WTC11 (cell line): ENCODE measurements at regions not wholly inside any gene's neighbourhood (a gene's known extent, or its start where the extent isn't known, plus 50 kb on each side); places are given as distances from the start of the nearest gene placed in this dataset.

Experiments used
- ATAC-seq: fragments of 200-7000 bp; cut with Tn5 transposase; 2 replicates; pipeline ENCODE4 v1.10.0; 2021; ENCODE audit warnings: mild to moderate bottlenecking, moderate library complexity
- CTCF ChIA-PET: fragments of 300-600 bp; sonication (Branson Sonifier 250); formaldehyde crosslinking; loops from one replicate; lab custom pipeline; 2021; ENCODE audit warnings: antibody characterized with exemption; lab: Charles Lee
- POLR2A ChIA-PET: fragments of 350-600 bp; sonication (Branson Sonifier 250); formaldehyde crosslinking; loops from one replicate; lab custom pipeline; 2021; ENCODE audit warnings: antibody characterized with exemption; lab: Charles Lee
- DNase-seq: peaks from one replicate; pipeline ENCODE4 v3.0.0; 2021; ENCODE audit warnings: low spot score
- H3K27ac Mint-ChIP-seq: 2 replicates; pipeline ENCODE4 v1.8.0; 2021; ENCODE audit warnings: mixed read lengths
- H3K27me3 Mint-ChIP-seq: 2 replicates; pipeline ENCODE4 v1.8.0; 2021; ENCODE audit warnings: low read depth, mild to moderate bottlenecking, moderate library complexity, mixed read lengths
- H3K36me3 Mint-ChIP-seq: 2 replicates; pipeline ENCODE4 v1.8.0; 2021; ENCODE audit warnings: mixed read lengths
- H3K4me1 Mint-ChIP-seq: 2 replicates; pipeline ENCODE4 v1.8.0; 2022; ENCODE audit warnings: mixed read lengths
- H3K4me3 Mint-ChIP-seq: 2 replicates; pipeline ENCODE4 v1.8.0; 2021; ENCODE audit warnings: mild to moderate bottlenecking, moderate library complexity, mixed read lengths
- H3K9me3 Mint-ChIP-seq: 2 replicates; pipeline ENCODE4 v1.8.0; 2021; ENCODE audit warnings: mixed read lengths
- ATF1 ChIP-seq: sonication (generic); formaldehyde crosslinking; IDR thresholded peaks from 2 replicates; pipeline ENCODE4 v1.8.1; 2023; ENCODE audit warnings: mild to moderate bottlenecking, moderate library complexity, missing genetic modification reagents
- ELF4 ChIP-seq: sonication (generic); formaldehyde crosslinking; IDR thresholded peaks from 2 replicates; pipeline ENCODE4 v1.8.1; 2022; ENCODE audit warnings: low read depth, mild to moderate bottlenecking, moderate library complexity, missing genetic modification reagents
- ERG ChIP-seq: fragments of 250-450 bp; sonication (Bioruptor Pico); IDR thresholded peaks from 2 replicates; pipeline ENCODE4 v1.8.0; 2021; ENCODE audit warnings: mild to moderate bottlenecking
- ESRRA ChIP-seq: sonication (generic); formaldehyde crosslinking; IDR thresholded peaks from 2 replicates; pipeline ENCODE4 v1.8.1; 2022; ENCODE audit warnings: mild to moderate bottlenecking, missing genetic modification reagents, borderline replicate concordance
- HMGA2 ChIP-seq: fragments of 250-450 bp; sonication (Bioruptor Pico); IDR thresholded peaks from 2 replicates; pipeline ENCODE4 v1.4.0; 2021; ENCODE audit warnings: mild to moderate bottlenecking, moderate library complexity
- MYBL2 ChIP-seq: sonication (generic); formaldehyde crosslinking; IDR thresholded peaks from 2 replicates; pipeline ENCODE4 v1.8.1; 2023; ENCODE audit warnings: mild to moderate bottlenecking, moderate library complexity, missing genetic modification reagents
- NR3C1 ChIP-seq: sonication (generic); formaldehyde crosslinking; conservative IDR thresholded peaks from 2 replicates; pipeline ENCODE4 v1.8.1; 2023; ENCODE audit warnings: low read depth, mild to moderate bottlenecking, missing genetic modification reagents
- PREB ChIP-seq: sonication (generic); formaldehyde crosslinking; IDR thresholded peaks from 2 replicates; pipeline ENCODE4 v1.8.1; 2022; ENCODE audit warnings: mild to moderate bottlenecking, missing genetic modification reagents, moderate library complexity, borderline replicate concordance
- PRRX2 ChIP-seq: fragments of 250-450 bp; sonication (Bioruptor Pico); IDR thresholded peaks from 2 replicates; pipeline ENCODE4 v1.8.0; 2021; ENCODE audit warnings: mild to moderate bottlenecking
- RORB ChIP-seq: fragments of 250-450 bp; sonication (Bioruptor Pico); IDR thresholded peaks from 2 replicates; pipeline ENCODE4 v1.9.0; 2021; ENCODE audit warnings: mild to moderate bottlenecking
- SMAD4 ChIP-seq: sonication (generic); formaldehyde crosslinking; IDR thresholded peaks from 2 replicates; pipeline ENCODE4 v1.8.0; 2022; ENCODE audit warnings: mild to moderate bottlenecking, missing genetic modification reagents
- TEAD4 ChIP-seq: sonication (generic); formaldehyde crosslinking; IDR thresholded peaks from 2 replicates; pipeline ENCODE4 v1.8.0; 2022; ENCODE audit warnings: mild to moderate bottlenecking, missing genetic modification reagents
- ZNF121 ChIP-seq: sonication (generic); formaldehyde crosslinking; IDR thresholded peaks from 2 replicates; pipeline ENCODE4 v1.8.0; 2023; ENCODE audit warnings: missing genetic modification reagents
- ZNF263 ChIP-seq: sonication (generic); formaldehyde crosslinking; IDR thresholded peaks from 2 replicates; pipeline ENCODE4 v1.8.1; 2022; ENCODE audit warnings: low read depth, mild to moderate bottlenecking, moderate library complexity, missing genetic modification reagents
- TF ChIP-seq, protein P1 (sequence below): sonication (generic); formaldehyde crosslinking; IDR thresholded peaks from 2 replicates; pipeline ENCODE4 v1.8.1; 2023; ENCODE audit warnings: mild to moderate bottlenecking, missing genetic modification reagents, borderline replicate concordance
- TF ChIP-seq, protein P2 (sequence below): fragments of 250-450 bp; sonication (Bioruptor Pico); IDR thresholded peaks from 2 replicates; pipeline ENCODE4 v1.9.0; 2021; ENCODE audit warnings: mild to moderate bottlenecking, borderline replicate concordance
- TF ChIP-seq, protein P3 (sequence below): sonication (generic); formaldehyde crosslinking; IDR thresholded peaks from 2 replicates; pipeline ENCODE4 v1.8.0; 2023; ENCODE audit warnings: missing genetic modification reagents, mild to moderate bottlenecking, borderline replicate concordance
- TF ChIP-seq, protein P4 (sequence below): sonication (generic); formaldehyde crosslinking; conservative IDR thresholded peaks from 2 replicates; pipeline ENCODE4 v1.8.1; 2022; ENCODE audit warnings: mild to moderate bottlenecking, missing genetic modification reagents
- TF ChIP-seq, protein P5 (sequence below): sonication (generic); formaldehyde crosslinking; IDR thresholded peaks from 2 replicates; pipeline ENCODE4 v1.8.1; 2022; ENCODE audit warnings: mild to moderate bottlenecking, moderate library complexity, missing genetic modification reagents

- no peak for TF ChIP-seq SMAD4 (CRISPR knock-in tag)
- TF ChIP-seq RORB (CRISPR knock-in tag) = no peak
- TF ChIP-seq ZNF263 (CRISPR knock-in tag) = no peak
- TF ChIP-seq, protein P1, sequence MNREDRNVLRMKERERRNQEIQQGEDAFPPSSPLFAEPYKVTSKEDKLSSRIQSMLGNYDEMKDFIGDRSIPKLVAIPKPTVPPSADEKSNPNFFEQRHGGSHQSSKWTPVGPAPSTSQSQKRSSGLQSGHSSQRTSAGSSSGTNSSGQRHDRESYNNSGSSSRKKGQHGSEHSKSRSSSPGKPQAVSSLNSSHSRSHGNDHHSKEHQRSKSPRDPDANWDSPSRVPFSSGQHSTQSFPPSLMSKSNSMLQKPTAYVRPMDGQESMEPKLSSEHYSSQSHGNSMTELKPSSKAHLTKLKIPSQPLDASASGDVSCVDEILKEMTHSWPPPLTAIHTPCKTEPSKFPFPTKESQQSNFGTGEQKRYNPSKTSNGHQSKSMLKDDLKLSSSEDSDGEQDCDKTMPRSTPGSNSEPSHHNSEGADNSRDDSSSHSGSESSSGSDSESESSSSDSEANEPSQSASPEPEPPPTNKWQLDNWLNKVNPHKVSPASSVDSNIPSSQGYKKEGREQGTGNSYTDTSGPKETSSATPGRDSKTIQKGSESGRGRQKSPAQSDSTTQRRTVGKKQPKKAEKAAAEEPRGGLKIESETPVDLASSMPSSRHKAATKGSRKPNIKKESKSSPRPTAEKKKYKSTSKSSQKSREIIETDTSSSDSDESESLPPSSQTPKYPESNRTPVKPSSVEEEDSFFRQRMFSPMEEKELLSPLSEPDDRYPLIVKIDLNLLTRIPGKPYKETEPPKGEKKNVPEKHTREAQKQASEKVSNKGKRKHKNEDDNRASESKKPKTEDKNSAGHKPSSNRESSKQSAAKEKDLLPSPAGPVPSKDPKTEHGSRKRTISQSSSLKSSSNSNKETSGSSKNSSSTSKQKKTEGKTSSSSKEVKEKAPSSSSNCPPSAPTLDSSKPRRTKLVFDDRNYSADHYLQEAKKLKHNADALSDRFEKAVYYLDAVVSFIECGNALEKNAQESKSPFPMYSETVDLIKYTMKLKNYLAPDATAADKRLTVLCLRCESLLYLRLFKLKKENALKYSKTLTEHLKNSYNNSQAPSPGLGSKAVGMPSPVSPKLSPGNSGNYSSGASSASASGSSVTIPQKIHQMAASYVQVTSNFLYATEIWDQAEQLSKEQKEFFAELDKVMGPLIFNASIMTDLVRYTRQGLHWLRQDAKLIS (CRISPR knock-in tag) = no peak
- TF ChIP-seq, protein P2, sequence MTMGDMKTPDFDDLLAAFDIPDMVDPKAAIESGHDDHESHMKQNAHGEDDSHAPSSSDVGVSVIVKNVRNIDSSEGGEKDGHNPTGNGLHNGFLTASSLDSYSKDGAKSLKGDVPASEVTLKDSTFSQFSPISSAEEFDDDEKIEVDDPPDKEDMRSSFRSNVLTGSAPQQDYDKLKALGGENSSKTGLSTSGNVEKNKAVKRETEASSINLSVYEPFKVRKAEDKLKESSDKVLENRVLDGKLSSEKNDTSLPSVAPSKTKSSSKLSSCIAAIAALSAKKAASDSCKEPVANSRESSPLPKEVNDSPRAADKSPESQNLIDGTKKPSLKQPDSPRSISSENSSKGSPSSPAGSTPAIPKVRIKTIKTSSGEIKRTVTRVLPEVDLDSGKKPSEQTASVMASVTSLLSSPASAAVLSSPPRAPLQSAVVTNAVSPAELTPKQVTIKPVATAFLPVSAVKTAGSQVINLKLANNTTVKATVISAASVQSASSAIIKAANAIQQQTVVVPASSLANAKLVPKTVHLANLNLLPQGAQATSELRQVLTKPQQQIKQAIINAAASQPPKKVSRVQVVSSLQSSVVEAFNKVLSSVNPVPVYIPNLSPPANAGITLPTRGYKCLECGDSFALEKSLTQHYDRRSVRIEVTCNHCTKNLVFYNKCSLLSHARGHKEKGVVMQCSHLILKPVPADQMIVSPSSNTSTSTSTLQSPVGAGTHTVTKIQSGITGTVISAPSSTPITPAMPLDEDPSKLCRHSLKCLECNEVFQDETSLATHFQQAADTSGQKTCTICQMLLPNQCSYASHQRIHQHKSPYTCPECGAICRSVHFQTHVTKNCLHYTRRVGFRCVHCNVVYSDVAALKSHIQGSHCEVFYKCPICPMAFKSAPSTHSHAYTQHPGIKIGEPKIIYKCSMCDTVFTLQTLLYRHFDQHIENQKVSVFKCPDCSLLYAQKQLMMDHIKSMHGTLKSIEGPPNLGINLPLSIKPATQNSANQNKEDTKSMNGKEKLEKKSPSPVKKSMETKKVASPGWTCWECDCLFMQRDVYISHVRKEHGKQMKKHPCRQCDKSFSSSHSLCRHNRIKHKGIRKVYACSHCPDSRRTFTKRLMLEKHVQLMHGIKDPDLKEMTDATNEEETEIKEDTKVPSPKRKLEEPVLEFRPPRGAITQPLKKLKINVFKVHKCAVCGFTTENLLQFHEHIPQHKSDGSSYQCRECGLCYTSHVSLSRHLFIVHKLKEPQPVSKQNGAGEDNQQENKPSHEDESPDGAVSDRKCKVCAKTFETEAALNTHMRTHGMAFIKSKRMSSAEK (CRISPR knock-in tag) = no peak
- no peak for TF ChIP-seq NR3C1 (CRISPR knock-in tag)
- TF ChIP-seq, all 79 proteins: peak for 0
- Mint-ChIP-seq H3K4me1 (peaks cover 40% of the 10 kb centered on the region), H3K4me3 (no peak overlapping the region), H3K27me3 (peaks cover 8% of the 10 kb centered on the region), H3K27ac (no peak overlapping the region), H3K9me3 (peaks cover 13% of the 10 kb centered on the region), H3K36me3 (peaks cover 11% of the 10 kb centered on the region)
- ChIA-PET POLR2A (no interaction called here), CTCF (no interaction called here)
- no peak for ATAC-seq
- DNase-seq = no peak
These were observed 167.8 kb upstream of the APCDD1 start for GRCh38 chr18:10286580-10287150.

DNA sequence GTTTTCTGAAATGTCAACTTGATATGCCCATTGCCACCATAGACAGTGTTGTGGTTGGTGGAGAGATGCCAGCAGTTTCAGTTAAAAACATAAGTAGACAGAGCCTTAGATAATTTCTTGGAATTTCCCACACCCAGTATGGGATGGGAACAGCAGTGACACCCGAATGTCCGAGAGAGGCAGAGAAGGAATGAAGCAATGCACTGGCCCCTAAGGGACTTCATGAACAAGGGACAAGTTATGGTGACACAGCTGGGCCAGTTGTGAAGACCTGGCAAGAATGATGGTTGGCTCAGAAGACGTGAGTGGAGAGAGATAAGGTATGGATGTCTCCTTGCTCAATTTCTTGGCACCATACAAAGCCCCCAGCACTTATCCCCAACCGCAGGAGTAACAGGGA, 165.2 kb upstream of the APCDD1 start:
- Mint-ChIP-seq H3K4me1 (peaks cover 36% of the 10 kb centered on the region), H3K27ac (no peak overlapping the region), H3K36me3 (peaks cover 11% of the 10 kb centered on the region), H3K4me3 (no peak overlapping the region), H3K9me3 (peaks cover 13% of the 10 kb centered on the region), H3K27me3 (peaks cover 8% of the 10 kb centered on the region)
- ChIA-PET POLR2A (no interaction called here), CTCF (no interaction called here)
- DNase-seq (no peak), ATAC-seq (no peak)
- TF ChIP-seq ZNF121 (CRISPR knock-in tag) (no peak), PRRX2 (no peak), ATF1 (no peak), ESRRA (CRISPR knock-in tag) (no peak), ELF4 (CRISPR knock-in tag) (no peak), HMGA2 (CRISPR knock-in tag) (no peak), PREB (no peak), ERG (CRISPR knock-in tag) (no peak), TEAD4 (CRISPR knock-in tag) (no peak), SMAD4 (CRISPR knock-in tag) (no peak), MYBL2 (CRISPR knock-in tag) (no peak)
- TF ChIP-seq, protein P3, sequence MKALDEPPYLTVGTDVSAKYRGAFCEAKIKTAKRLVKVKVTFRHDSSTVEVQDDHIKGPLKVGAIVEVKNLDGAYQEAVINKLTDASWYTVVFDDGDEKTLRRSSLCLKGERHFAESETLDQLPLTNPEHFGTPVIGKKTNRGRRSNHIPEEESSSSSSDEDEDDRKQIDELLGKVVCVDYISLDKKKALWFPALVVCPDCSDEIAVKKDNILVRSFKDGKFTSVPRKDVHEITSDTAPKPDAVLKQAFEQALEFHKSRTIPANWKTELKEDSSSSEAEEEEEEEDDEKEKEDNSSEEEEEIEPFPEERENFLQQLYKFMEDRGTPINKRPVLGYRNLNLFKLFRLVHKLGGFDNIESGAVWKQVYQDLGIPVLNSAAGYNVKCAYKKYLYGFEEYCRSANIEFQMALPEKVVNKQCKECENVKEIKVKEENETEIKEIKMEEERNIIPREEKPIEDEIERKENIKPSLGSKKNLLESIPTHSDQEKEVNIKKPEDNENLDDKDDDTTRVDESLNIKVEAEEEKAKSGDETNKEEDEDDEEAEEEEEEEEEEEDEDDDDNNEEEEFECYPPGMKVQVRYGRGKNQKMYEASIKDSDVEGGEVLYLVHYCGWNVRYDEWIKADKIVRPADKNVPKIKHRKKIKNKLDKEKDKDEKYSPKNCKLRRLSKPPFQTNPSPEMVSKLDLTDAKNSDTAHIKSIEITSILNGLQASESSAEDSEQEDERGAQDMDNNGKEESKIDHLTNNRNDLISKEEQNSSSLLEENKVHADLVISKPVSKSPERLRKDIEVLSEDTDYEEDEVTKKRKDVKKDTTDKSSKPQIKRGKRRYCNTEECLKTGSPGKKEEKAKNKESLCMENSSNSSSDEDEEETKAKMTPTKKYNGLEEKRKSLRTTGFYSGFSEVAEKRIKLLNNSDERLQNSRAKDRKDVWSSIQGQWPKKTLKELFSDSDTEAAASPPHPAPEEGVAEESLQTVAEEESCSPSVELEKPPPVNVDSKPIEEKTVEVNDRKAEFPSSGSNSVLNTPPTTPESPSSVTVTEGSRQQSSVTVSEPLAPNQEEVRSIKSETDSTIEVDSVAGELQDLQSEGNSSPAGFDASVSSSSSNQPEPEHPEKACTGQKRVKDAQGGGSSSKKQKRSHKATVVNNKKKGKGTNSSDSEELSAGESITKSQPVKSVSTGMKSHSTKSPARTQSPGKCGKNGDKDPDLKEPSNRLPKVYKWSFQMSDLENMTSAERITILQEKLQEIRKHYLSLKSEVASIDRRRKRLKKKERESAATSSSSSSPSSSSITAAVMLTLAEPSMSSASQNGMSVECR (CRISPR knock-in tag) = no peak
- TF ChIP-seq, protein P4, sequence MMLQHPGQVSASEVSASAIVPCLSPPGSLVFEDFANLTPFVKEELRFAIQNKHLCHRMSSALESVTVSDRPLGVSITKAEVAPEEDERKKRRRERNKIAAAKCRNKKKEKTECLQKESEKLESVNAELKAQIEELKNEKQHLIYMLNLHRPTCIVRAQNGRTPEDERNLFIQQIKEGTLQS (CRISPR knock-in tag) = no peak
- TF ChIP-seq, protein P5, sequence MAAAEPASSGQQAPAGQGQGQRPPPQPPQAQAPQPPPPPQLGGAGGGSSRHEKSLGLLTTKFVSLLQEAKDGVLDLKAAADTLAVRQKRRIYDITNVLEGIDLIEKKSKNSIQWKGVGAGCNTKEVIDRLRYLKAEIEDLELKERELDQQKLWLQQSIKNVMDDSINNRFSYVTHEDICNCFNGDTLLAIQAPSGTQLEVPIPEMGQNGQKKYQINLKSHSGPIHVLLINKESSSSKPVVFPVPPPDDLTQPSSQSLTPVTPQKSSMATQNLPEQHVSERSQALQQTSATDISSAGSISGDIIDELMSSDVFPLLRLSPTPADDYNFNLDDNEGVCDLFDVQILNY (CRISPR knock-in tag) = no peak
